ENCODE measurements at regions not wholly inside any gene's neighbourhood (a gene's known extent, or its start where the extent isn't known, plus 50 kb on each side); places are given as distances from the start of the nearest gene placed in this dataset.

GRCh38 chr1:224504297-224505041, 69.9 kb upstream of the WDR26 start:
- H3K36me3 ChIP-seq: no peaks in the 10 kb centered on the region
- FAIRE-seq (no peak), ATAC-seq (no peak), DNase-seq (no peak)
- TF ChIP-seq CTCF (IDR thresholded peaks at IDR 0.05): no peak
- intact Hi-C loops (cut with DNase I): no loop called here
- 66 to 69% methylated on average over 4 of the region's 4 CpGs for WGBS, 2 donors
- H3K9me3 ChIP-seq: no peaks in the 10 kb centered on the region
- no peaks in the 10 kb centered on the region for H3K27me3 ChIP-seq
- H3K27ac ChIP-seq: peak overlapping the region; percentile 76 to 88 (median 85)
- no peak overlapping the region for H3K4me3 ChIP-seq
- H3K4me1 ChIP-seq: peaks cover 19 to 39% (median 31%) of the 10 kb centered on the region in 3 donors

GRCh38 chr1:224505454-224506093, 71.0 kb upstream of the WDR26 start:
- Histone ChIP-seq H3K4me3 (no peak overlapping the region), H3K36me3 (no peaks in the 10 kb centered on the region), H3K4me1 (peaks cover 19 to 39% (median 31%) of the 10 kb centered on the region in 3 donors), H3K27me3 (no peaks in the 10 kb centered on the region), H3K9me3 (no peaks in the 10 kb centered on the region), H3K27ac (peak overlapping the region in 2 of 4 donors; percentile 26 to 34)
- ATAC-seq (no peak), FAIRE-seq (no peak), DNase-seq (no peak)
- intact Hi-C loops (cut with DNase I): no loop called here
- no peak for TF ChIP-seq CTCF (IDR thresholded peaks at IDR 0.05)
- 28 to 37% methylated on average over 3 of the region's 3 CpGs for WGBS, 2 donors

GRCh38 chr1:224506141-224506814, 71.7 kb upstream of the WDR26 start:
- WGBS, 2 donors: 78 to 85% methylated on average over 18 of the region's 18 CpGs
- Histone ChIP-seq H3K36me3 (no peaks in the 10 kb centered on the region), H3K9me3 (no peaks in the 10 kb centered on the region), H3K4me1 (peaks cover 19 to 39% (median 31%) of the 10 kb centered on the region in 3 donors), H3K27ac (no peak overlapping the region), H3K27me3 (no peaks in the 10 kb centered on the region), H3K4me3 (no peak overlapping the region)
- no peak for TF ChIP-seq CTCF (IDR thresholded peaks at IDR 0.05)
- DNase-seq (no peak), ATAC-seq (no peak), FAIRE-seq (no peak)
- intact Hi-C loops (cut with DNase I): no loop called here

GRCh38 chr1:224507771-224508523, 73.3 kb upstream of the WDR26 start:
- intact Hi-C loops (cut with DNase I): no loop called here
- no peak for TF ChIP-seq CTCF (IDR thresholded peaks at IDR 0.05)
- no peak for ATAC-seq
- no peaks in the 10 kb centered on the region for H3K27me3 ChIP-seq
- no peak for DNase-seq
- H3K4me3 ChIP-seq: no peak overlapping the region
- no peaks in the 10 kb centered on the region for H3K9me3 ChIP-seq
- H3K4me1 ChIP-seq: peaks cover 9 to 28% (median 23%) of the 10 kb centered on the region in 3 donors
- FAIRE-seq: no peak
- H3K27ac ChIP-seq: no peak overlapping the region
- H3K36me3 ChIP-seq: no peaks in the 10 kb centered on the region
- WGBS, 2 donors: 50 to 53% methylated on average over 2 of the region's 2 CpGs
